Esophagus muscularis mucosa (tissue), 4 donors: ENCODE measurements at regions not wholly inside any gene's neighbourhood (a gene's known extent, or its start where the extent isn't known, plus 50 kb on each side); places are given as distances from the start of the nearest gene placed in this dataset.

Experiments used
- EP300 ChIP-seq: sonication (generic); formaldehyde crosslinking; IDR thresholded peaks from one replicate; pipeline ENCODE4 v1.6.1; 2017; ENCODE audit warnings: antibody characterized with exemption
- POLR2A ChIP-seq: fragments of 450-650 bp; IDR thresholded peaks from one replicate; pipeline ENCODE4 v1.6.1; 2017; ENCODE audit warnings: antibody characterized with exemption, moderate library complexity, mild to moderate bottlenecking, low read depth
- POLR2AphosphoS5 ChIP-seq, 2 donors: sonication (generic); formaldehyde crosslinking; IDR thresholded peaks; one replicate each; pipeline ENCODE4 v1.6.1; 2017; ENCODE audit warnings: antibody characterized with exemption in 2 of 2
- TF ChIP-seq, protein P1 (sequence below), 3 experiments: fragments of 200-600 bp in 2 of 3; fragments of 450-650 bp in 1 of 3; sonication (generic) in 2 of 3; IDR thresholded peaks; one replicate each; pipeline ENCODE4 v1.5.1; 2017 to 2019; ENCODE audit warnings: antibody characterized with exemption in 3 of 3, mild to moderate bottlenecking in 2 of 3, moderate library complexity in 1 of 3

DNA sequence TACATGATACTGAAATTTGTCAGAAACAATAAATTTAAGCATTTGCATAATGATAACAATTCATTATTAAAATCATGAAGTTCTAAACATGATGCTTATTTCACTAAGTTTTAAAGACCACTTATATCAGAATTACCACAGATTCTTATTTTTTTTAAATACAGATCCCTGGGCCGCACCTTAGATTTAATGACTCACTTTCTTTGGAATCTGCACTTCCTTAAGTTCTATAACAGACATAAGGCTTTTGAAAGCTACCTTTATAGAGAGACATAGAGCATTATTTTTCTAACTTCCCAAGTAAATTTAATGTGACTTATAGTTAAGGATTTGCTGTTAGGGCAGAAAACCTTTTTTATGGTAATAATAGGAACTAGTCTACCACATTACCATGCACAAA lies 214.9 kb downstream of the IPMK start:
- TF ChIP-seq, protein P1, sequence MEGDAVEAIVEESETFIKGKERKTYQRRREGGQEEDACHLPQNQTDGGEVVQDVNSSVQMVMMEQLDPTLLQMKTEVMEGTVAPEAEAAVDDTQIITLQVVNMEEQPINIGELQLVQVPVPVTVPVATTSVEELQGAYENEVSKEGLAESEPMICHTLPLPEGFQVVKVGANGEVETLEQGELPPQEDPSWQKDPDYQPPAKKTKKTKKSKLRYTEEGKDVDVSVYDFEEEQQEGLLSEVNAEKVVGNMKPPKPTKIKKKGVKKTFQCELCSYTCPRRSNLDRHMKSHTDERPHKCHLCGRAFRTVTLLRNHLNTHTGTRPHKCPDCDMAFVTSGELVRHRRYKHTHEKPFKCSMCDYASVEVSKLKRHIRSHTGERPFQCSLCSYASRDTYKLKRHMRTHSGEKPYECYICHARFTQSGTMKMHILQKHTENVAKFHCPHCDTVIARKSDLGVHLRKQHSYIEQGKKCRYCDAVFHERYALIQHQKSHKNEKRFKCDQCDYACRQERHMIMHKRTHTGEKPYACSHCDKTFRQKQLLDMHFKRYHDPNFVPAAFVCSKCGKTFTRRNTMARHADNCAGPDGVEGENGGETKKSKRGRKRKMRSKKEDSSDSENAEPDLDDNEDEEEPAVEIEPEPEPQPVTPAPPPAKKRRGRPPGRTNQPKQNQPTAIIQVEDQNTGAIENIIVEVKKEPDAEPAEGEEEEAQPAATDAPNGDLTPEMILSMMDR (IDR thresholded peaks at IDR 0.05): no peak
- TF ChIP-seq EP300: no peak
- no peak for TF ChIP-seq POLR2A
- no peak for TF ChIP-seq POLR2AphosphoS5 (IDR thresholded peaks at IDR 0.05)
